CD14-positive monocyte (primary cell): ENCODE measurements at regions not wholly inside any gene's neighbourhood (a gene's known extent, or its start where the extent isn't known, plus 50 kb on each side); places are given as distances from the start of the nearest gene placed in this dataset.

Experiments
- DNase-seq, 3 donors: peaks; one replicate each; pipeline ENCODE4 v3.0.0-alpha.2; 2011 to 2022
- H2AFZ ChIP-seq: 2 replicates; pipeline ENCODE4 v1.6.0; 2012; ENCODE audit warnings: mild to moderate bottlenecking, low read depth, low read length, inconsistent platforms; ENCODE audit not compliant: insufficient read depth, poor library complexity, severe bottlenecking
- H3K27ac ChIP-seq, 2 donors: 1 replicate in 1 of 2; 2 replicates in 1 of 2; pipeline ENCODE4 v1.5.1; 2012 to 2013; ENCODE audit warnings: low read length in 2 of 2, control low read depth in 1 of 2, inconsistent platforms in 1 of 2, low read depth in 1 of 2, mild to moderate bottlenecking in 1 of 2
- H3K27me3 ChIP-seq, 2 donors: one replicate each; pipeline versions ENCODE4 v1.6.0 to v1.6.1; 2011 to 2013; ENCODE audit warnings: low read length in 2 of 2; ENCODE audit not compliant: control insufficient read depth in 2 of 2, insufficient read depth in 2 of 2
- H3K36me3 ChIP-seq, 2 donors: replicated peaks in 1 of 2; 1 replicate in 1 of 2; 2 replicates in 1 of 2; pipeline versions ENCODE4 v1.5.1 to v1.6.1; 2012 to 2013; ENCODE audit warnings: low read length in 2 of 2, control low read depth in 1 of 2, inconsistent platforms in 1 of 2, mild to moderate bottlenecking in 1 of 2; ENCODE audit not compliant: insufficient read depth in 2 of 2, control insufficient read depth in 1 of 2
- H3K4me1 ChIP-seq, 2 donors: 1 replicate in 1 of 2; 2 replicates in 1 of 2; pipeline versions ENCODE4 v1.5.1 to v1.6.1; 2012 to 2013; ENCODE audit warnings: low read length in 2 of 2, control low read depth in 1 of 2, inconsistent platforms in 1 of 2, mild to moderate bottlenecking in 1 of 2, moderate library complexity in 1 of 2; ENCODE audit not compliant: insufficient read depth in 2 of 2, control insufficient read depth in 1 of 2
- H3K4me2 ChIP-seq: replicated peaks from 2 replicates; pipeline ENCODE3; 2012; ENCODE audit warnings: low read length, moderate library complexity, mild to moderate bottlenecking; ENCODE audit not compliant: poor library complexity, severe bottlenecking; ENCODE audit errors: extremely low read depth
- H3K4me3 ChIP-seq, 3 experiments: fragments of 200-600 bp in 1 of 3; sonication (generic) in 1 of 3; replicated peaks in 1 of 3; 1 replicate in 2 of 3; 2 replicates in 1 of 3; pipeline ENCODE4 v1.5.1; 2011 to 2013; ENCODE audit warnings: low read length in 3 of 3, mild to moderate bottlenecking in 3 of 3, control low read depth in 2 of 3, low read depth in 2 of 3, inconsistent platforms in 1 of 3, moderate library complexity in 1 of 3
- H3K79me2 ChIP-seq: 2 replicates; pipeline ENCODE4 v1.6.0; 2012; ENCODE audit warnings: mild to moderate bottlenecking, control low read depth, inconsistent platforms, low read length, moderate library complexity; ENCODE audit not compliant: insufficient read depth
- H3K9ac ChIP-seq: 2 replicates; pipeline ENCODE4 v1.6.0; 2017; ENCODE audit warnings: low read length, mild to moderate bottlenecking; ENCODE audit not compliant: insufficient read depth, poor library complexity, severe bottlenecking
- H3K9me3 ChIP-seq, 2 donors: replicated peaks in 1 of 2; 1 replicate in 1 of 2; 2 replicates in 1 of 2; pipeline versions ENCODE4 v1.5.1 to v1.6.1; 2012 to 2013; ENCODE audit warnings: low read length in 2 of 2, control low read depth in 1 of 2; ENCODE audit not compliant: control insufficient read depth in 1 of 2, insufficient read depth in 1 of 2
- H4K20me1 ChIP-seq: 2 replicates; pipeline ENCODE4 v1.6.0; 2012; ENCODE audit warnings: mild to moderate bottlenecking, low read length, control low read depth, moderate library complexity; ENCODE audit not compliant: insufficient read depth
- H3K27ac Mint-ChIP-seq, 7 donors: one replicate each; pipeline ENCODE4 v1.8.0; 2020; ENCODE audit warnings: mild to moderate bottlenecking in 7 of 7, mixed read lengths in 7 of 7, moderate library complexity in 6 of 7, inconsistent platforms in 2 of 7
- H3K27me3 Mint-ChIP-seq, 3 donors: one replicate each; pipeline ENCODE4 v1.8.0; 2021 to 2022; ENCODE audit warnings: low read depth in 3 of 3, mild to moderate bottlenecking in 3 of 3, mixed read lengths in 3 of 3, moderate library complexity in 3 of 3, inconsistent platforms in 1 of 3
- H3K36me3 Mint-ChIP-seq, 2 donors: one replicate each; pipeline ENCODE4 v1.8.0; 2020; ENCODE audit warnings: mixed read lengths in 2 of 2, inconsistent platforms in 1 of 2, mild to moderate bottlenecking in 1 of 2
- H3K4me1 Mint-ChIP-seq: one replicate; pipeline ENCODE4 v1.8.0; 2020; ENCODE audit warnings: mild to moderate bottlenecking, mixed read lengths
- H3K4me3 Mint-ChIP-seq, 2 donors: one replicate each; pipeline ENCODE4 v1.8.0; 2020; ENCODE audit warnings: mild to moderate bottlenecking in 2 of 2, mixed read lengths in 2 of 2, moderate library complexity in 1 of 2
- H3K9me3 Mint-ChIP-seq, 7 donors: one replicate each; pipeline ENCODE4 v1.8.0; 2020 to 2022; ENCODE audit warnings: mixed read lengths in 7 of 7, mild to moderate bottlenecking in 6 of 7, moderate library complexity in 6 of 7, inconsistent platforms in 2 of 7
- WGBS: methylation state at CpG from one replicate; pipeline ENCODE4 v1.1.5; 2013; ENCODE audit warnings: missing lambda C conversion rate; ENCODE audit not compliant: insufficient coverage; 5-methylcytosine and 5-hydroxymethylcytosine counted together
- intact Hi-C, 2 donors: fragments of 100-400 bp; cut with micrococcal nuclease; formaldehyde crosslinking; loops; one replicate each; pipeline versions ENCODE4 v1.15.0 to v1.15.1; 2023
- TF ChIP-seq, protein P1 (sequence below): fragments of 200-600 bp; IDR thresholded peaks from one replicate; pipeline ENCODE4 v1.8.0; 2022; ENCODE audit warnings: antibody characterized with exemption, mild to moderate bottlenecking

DNA sequence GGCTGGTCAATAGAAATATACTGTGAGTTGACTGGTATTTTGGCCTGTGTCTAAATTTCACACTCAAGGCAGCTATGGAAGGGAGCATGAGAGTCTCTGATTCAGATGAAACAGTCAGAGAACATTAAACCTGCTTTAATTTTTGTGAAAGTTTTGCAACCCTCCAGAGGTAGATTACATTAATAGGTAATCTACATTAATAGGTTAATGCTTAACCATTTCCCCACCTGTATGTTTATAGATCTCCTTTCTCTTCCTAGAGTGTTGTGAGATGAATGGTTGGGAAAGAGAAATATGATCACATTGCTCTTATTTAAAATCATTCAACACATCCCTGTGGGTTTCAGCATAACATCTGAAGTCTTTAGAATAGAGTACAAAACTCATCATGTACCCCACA lies 586.9 kb upstream of the DPPA4 start:
- intact Hi-C loops = no loop called here
- Histone ChIP-seq H3K4me3 (no peak overlapping the region), H4K20me1 (no peaks in the 10 kb centered on the region), H3K4me1 (no peaks in the 10 kb centered on the region), H2AFZ (no peak overlapping the region), H3K27me3 (no peaks in the 10 kb centered on the region), H3K36me3 (no peaks in the 10 kb centered on the region), H3K9me3 (no peaks in the 10 kb centered on the region), H3K79me2 (no peaks in the 10 kb centered on the region), H3K9ac (no peak overlapping the region), H3K4me2 (no peak overlapping the region), H3K27ac (no peak overlapping the region)
- no peaks in the 10 kb centered on the region for H3K4me1 Mint-ChIP-seq
- peaks cover 0 to 3% (median 0%) of the 10 kb centered on the region in 7 donors for H3K9me3 Mint-ChIP-seq
- no peak overlapping the region for H3K4me3 Mint-ChIP-seq
- no peaks in the 10 kb centered on the region for H3K27me3 Mint-ChIP-seq
- no peaks in the 10 kb centered on the region for H3K36me3 Mint-ChIP-seq
- no peak overlapping the region for H3K27ac Mint-ChIP-seq
- DNase-seq = no peak
- TF ChIP-seq, protein P1, sequence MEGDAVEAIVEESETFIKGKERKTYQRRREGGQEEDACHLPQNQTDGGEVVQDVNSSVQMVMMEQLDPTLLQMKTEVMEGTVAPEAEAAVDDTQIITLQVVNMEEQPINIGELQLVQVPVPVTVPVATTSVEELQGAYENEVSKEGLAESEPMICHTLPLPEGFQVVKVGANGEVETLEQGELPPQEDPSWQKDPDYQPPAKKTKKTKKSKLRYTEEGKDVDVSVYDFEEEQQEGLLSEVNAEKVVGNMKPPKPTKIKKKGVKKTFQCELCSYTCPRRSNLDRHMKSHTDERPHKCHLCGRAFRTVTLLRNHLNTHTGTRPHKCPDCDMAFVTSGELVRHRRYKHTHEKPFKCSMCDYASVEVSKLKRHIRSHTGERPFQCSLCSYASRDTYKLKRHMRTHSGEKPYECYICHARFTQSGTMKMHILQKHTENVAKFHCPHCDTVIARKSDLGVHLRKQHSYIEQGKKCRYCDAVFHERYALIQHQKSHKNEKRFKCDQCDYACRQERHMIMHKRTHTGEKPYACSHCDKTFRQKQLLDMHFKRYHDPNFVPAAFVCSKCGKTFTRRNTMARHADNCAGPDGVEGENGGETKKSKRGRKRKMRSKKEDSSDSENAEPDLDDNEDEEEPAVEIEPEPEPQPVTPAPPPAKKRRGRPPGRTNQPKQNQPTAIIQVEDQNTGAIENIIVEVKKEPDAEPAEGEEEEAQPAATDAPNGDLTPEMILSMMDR = no peak

DNA sequence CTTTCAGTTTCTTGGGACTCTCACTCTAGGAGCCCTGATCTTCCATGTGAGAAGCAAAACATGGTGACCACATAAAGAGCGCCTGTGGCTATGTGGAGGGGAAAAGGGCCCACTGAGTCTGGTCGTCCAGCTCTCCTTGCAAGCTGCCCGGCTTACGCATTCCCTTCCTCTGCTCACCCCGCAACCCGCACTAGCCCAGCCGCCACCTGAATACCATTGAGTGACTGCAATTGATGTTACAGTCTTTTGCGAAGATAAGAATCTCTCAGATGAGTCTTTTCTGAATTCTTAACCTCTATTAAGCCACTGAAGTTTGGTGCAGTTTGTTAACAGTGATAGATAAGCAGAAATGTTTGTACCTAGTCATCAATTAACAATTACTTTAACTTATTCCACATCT lies 589.0 kb upstream of the DPPA4 start:
- no peak overlapping the region for H2AFZ ChIP-seq
- intact Hi-C loops = no loop called here
- no peaks in the 10 kb centered on the region for H3K36me3 ChIP-seq
- no peak overlapping the region for H3K27ac ChIP-seq
- H3K9ac ChIP-seq = no peak overlapping the region
- no peaks in the 10 kb centered on the region for H3K4me1 Mint-ChIP-seq
- DNase-seq = no peak
- H3K27me3 Mint-ChIP-seq = no peaks in the 10 kb centered on the region
- peaks cover 0 to 4% (median 0%) of the 10 kb centered on the region in 7 donors for H3K9me3 Mint-ChIP-seq
- H3K4me1 ChIP-seq = no peaks in the 10 kb centered on the region
- TF ChIP-seq, protein P1 = no peak
- H3K4me2 ChIP-seq = no peak overlapping the region
- no peaks in the 10 kb centered on the region for H4K20me1 ChIP-seq
- no peaks in the 10 kb centered on the region for H3K79me2 ChIP-seq
- WGBS = 83% methylated on average over 1 of the region's 8 CpGs
- no peaks in the 10 kb centered on the region for H3K9me3 ChIP-seq
- H3K36me3 Mint-ChIP-seq = no peaks in the 10 kb centered on the region
- H3K4me3 ChIP-seq = no peak overlapping the region
- H3K27ac Mint-ChIP-seq = no peak overlapping the region
- H3K4me3 Mint-ChIP-seq = no peak overlapping the region
- no peaks in the 10 kb centered on the region for H3K27me3 ChIP-seq
